GM10266 (cell line): ENCODE measurements at regions not wholly inside any gene's neighbourhood (a gene's known extent, or its start where the extent isn't known, plus 50 kb on each side); places are given as distances from the start of the nearest gene placed in this dataset.

ENCODE experiments used
- DNase-seq: peaks from one replicate; pipeline ENCODE4 v3.0.0; 2012; ENCODE audit errors: extremely low spot score
- TF ChIP-seq, protein P1 (sequence below): IDR thresholded peaks from 2 replicates; pipeline ENCODE4 v1.5.1; 2012; ENCODE audit warnings: mild to moderate bottlenecking, low read depth; ENCODE audit not compliant: control insufficient read depth, insufficient read depth; ENCODE audit errors: missing control alignments

DNA sequence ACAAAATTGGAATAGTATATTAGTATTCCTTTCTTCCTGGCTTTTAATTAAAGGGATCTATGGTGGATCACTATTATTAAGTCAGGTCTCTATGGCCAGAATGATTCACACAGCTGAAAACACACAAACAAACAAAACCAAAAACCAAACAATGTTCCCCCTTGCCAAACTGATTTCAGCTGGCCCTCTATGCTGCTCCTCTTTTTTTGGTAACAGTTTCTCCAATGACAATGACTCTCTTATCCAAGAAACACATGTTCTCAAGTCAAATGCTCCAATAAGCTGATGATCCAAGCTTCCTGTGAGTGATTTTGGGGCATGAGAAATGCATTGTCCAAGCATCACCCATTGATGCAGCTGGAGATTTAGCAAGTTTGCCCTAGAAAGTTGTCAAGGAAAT lies 193.4 kb upstream of the TUT7 start:
- no peak for DNase-seq
- TF ChIP-seq, protein P1, sequence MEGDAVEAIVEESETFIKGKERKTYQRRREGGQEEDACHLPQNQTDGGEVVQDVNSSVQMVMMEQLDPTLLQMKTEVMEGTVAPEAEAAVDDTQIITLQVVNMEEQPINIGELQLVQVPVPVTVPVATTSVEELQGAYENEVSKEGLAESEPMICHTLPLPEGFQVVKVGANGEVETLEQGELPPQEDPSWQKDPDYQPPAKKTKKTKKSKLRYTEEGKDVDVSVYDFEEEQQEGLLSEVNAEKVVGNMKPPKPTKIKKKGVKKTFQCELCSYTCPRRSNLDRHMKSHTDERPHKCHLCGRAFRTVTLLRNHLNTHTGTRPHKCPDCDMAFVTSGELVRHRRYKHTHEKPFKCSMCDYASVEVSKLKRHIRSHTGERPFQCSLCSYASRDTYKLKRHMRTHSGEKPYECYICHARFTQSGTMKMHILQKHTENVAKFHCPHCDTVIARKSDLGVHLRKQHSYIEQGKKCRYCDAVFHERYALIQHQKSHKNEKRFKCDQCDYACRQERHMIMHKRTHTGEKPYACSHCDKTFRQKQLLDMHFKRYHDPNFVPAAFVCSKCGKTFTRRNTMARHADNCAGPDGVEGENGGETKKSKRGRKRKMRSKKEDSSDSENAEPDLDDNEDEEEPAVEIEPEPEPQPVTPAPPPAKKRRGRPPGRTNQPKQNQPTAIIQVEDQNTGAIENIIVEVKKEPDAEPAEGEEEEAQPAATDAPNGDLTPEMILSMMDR = no peak

DNA sequence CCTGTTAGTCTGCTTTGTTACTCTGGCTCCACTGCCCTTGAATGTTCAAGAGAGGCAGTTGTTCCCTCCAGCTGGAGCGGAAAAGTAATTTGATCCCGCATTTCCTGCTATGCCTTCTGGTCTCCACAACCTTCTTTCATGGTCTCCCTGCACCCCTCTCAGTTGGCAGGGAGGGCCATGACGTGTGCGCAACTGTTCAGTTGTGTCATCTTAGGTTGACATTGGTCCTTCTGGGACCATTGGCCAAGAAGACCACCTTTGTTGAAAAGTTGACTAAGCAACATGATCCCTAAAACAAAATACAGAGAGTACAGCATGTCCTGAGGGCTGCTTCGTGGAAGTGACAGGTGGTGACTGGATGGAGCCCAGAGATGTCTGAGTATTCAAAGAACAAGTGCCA lies 192.5 kb upstream of the TUT7 start:
- TF ChIP-seq, protein P1 = no peak
- DNase-seq = no peak

DNA sequence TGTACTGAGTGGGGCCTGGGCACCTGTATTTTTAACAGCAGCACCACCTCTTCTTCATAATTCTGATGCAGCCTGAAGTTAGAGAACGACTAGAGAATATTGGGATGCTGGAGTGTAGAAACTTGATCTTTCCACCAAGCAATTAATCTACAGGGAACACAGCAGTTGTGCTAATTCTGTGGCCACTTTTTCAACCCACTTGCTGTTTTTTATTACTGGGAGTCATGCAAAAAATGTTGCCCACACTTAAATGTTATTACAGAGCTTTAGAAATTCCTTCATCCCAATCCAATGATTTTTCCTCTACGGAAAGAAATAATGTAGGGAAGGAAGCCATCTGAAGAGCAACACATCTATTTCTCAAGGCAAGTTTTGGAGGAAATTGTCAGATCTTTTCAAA lies 190.9 kb upstream of the TUT7 start:
- TF ChIP-seq, protein P1 = no peak
- DNase-seq = no peak

GRCh38 chr9:86541014-86541570 lies 186.9 kb upstream of the TUT7 start:
- TF ChIP-seq, protein P1 = no peak
- no peak for DNase-seq

DNA sequence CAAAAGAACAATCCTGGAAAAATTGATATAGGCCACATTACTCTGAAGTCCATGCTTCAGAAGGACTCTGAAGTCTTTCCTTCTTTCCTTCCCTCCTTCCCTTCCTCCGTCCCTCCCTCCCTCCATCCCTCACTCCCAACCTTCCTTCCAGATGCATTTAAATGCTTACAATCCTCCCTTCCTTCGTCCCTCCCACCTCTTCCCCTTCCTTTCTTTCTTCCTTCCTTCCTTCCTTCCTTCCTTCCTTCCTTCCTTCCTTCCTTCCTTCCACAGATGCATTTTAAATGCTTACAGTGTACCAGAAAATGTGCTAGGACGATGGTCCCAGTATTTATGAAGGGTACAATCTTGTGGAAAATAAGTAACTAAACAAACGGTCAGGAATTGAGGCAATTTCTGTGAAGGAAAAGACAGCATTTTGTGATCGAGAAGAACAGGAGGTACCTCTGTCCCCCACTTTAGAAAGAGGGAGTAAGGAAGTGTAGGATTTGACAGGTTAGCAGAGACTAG lies 181.3 kb upstream of the TUT7 start:
- no peak for DNase-seq
- TF ChIP-seq, protein P1 = no peak

GRCh38 chr9:86534572-86535258 lies 180.5 kb upstream of the TUT7 start:
- TF ChIP-seq, protein P1 = no peak
- DNase-seq = no peak

- TF ChIP-seq, protein P1 = no peak
- no peak for DNase-seq
Observed at GRCh38 chr9:86531971-86532640, 177.9 kb upstream of the TUT7 start.
